ENCODE measurements at regions not wholly inside any gene's neighbourhood (a gene's known extent, or its start where the extent isn't known, plus 50 kb on each side); places are given as distances from the start of the nearest gene placed in this dataset.
"Not testable (repeated sequence)": the region's sequence is repeated elsewhere in the genome, so short reads cannot be mapped to it uniquely, and the experiment has no call there.

DNA sequence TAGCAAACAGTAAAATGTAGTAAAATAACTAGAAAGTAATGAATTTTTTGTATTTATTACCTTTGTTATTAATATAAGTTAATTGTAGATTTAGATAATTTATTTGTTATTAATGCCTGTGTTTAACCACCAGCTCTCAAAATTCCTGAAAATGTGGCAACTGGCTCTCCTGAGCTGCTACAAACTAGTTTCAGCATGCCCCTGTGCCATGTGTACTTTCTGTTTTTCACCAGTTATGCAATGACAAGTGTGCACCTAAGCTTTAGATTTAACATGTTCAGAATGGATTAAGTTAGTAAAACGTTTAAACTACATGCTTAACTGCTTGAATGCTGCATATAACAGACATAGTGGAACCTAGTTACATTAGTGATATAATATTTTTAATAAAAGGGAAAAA, 88.1 kb downstream of the POSTN start:
- peak; percentile 82 for DNase-seq (ENCODE audit: low read depth)
- TF ChIP-seq CTCF (IDR thresholded peaks at IDR 0.05; ENCODE audit: insufficient read depth, low read depth, low read length, missing control alignments), result no peak
- no peak overlapping the region for H3K4me3 ChIP-seq (ENCODE audit: low read length)

- DNase-seq (ENCODE audit: low read depth), result no peak
- no peak for TF ChIP-seq CTCF (IDR thresholded peaks at IDR 0.05; ENCODE audit: insufficient read depth, low read depth, low read length, missing control alignments)
Observed at GRCh38 chr13:37505531-37505930, 93.0 kb downstream of the POSTN start.

DNA sequence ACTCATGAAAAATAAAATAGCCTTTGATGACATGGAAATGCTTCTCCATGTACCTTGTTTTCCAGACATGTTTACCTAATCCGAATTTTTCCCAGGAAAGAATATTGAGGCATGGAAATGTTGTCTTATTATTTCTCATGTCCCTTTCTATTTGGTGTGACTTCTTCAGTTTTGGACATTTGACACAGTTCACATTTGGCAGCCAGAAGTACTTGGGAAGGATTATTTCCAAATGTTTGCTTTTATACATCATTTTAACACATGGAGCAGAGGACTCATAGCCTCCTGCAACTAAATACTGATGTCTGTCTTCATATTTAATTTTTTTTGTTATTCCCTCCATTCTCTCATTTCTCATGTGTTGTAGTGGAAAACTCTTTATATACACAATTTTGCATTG, 94.3 kb downstream of the POSTN start:
- DNase-seq (ENCODE audit: low read depth), result no peak
- TF ChIP-seq CTCF (IDR thresholded peaks at IDR 0.05; ENCODE audit: insufficient read depth, low read depth, low read length, missing control alignments), result no peak
- no peak overlapping the region for H3K4me3 ChIP-seq (ENCODE audit: low read length)

More at GRCh38 chr13:37505531-37505930, 93.0 kb downstream of the POSTN start:
- no peak overlapping the region for H3K4me3 ChIP-seq (ENCODE audit: low read length)

GRCh38 chr13:37503287-37503686, 95.3 kb downstream of the POSTN start:
- TF ChIP-seq CTCF (IDR thresholded peaks at IDR 0.05; ENCODE audit: insufficient read depth, low read depth, low read length, missing control alignments), result no peak
- H3K4me3 ChIP-seq (ENCODE audit: low read length), result no peak overlapping the region
- DNase-seq (ENCODE audit: low read depth), result no peak

DNA sequence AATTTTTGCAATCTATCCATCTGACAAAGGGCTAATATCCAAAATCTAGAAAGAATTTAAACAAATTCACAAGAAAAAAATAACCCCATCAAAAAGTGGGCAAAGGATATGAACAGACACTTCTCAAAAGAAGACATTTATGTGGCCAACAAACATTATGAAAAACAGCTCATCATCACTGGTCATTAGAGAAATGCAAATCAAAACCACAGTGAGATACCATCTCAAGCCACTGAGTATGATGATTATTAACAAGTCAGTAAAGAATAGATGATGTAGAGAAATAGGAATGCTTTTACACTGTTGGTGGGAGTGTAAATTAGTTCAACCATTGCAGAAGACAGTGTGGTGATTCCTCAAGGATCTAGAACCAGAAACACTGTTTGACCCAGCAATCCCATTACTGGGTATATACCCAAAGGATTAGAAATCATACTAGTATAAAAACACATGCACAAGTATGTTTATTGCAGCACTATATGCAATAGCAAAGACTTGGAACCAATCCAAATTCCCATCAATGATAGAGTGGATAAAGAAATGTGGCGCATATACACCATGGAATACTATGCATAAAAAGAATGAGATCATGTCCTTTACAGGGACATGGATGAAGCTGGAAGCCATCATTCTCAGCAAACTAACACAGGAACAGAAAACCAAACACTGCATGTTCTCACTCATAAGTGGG, 96.1 kb downstream of the POSTN start:
- H3K4me3 ChIP-seq (ENCODE audit: low read length); DNase-seq (ENCODE audit: low read depth): not testable (repeated sequence)

DNA sequence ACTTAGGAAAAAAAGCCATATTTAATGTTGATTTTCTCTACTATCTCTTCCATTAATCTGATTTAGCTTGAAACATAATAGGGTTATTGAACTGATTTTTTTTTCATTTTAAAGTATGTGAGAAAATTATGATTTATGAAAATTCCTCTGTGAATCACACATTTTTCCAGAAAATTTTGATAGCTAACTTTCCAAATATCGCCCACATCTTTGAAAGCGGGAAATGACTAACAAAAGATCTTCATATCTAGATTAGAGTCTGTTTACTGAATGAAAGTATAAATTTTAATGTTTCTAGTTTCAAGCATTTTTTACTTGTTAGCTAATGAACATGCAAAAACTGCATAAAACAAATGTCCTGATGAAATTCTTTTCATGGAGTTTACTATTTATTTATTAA, 97.4 kb downstream of the POSTN start:
- H3K4me3 ChIP-seq (ENCODE audit: low read length), result no peak overlapping the region
- no peak for DNase-seq (ENCODE audit: low read depth)
- TF ChIP-seq CTCF (IDR thresholded peaks at IDR 0.05; ENCODE audit: insufficient read depth, low read depth, low read length, missing control alignments), result no peak

GRCh38 chr13:37495046-37495445, 103.5 kb downstream of the POSTN start:
- no peak for TF ChIP-seq CTCF (IDR thresholded peaks at IDR 0.05; ENCODE audit: insufficient read depth, low read depth, low read length, missing control alignments)
- no peak overlapping the region for H3K4me3 ChIP-seq (ENCODE audit: low read length)
- peak; percentile 60 for DNase-seq (ENCODE audit: low read depth)

All from epithelial cell of esophagus (primary cell).